ENCODE measurements at regions not wholly inside any gene's neighbourhood (a gene's known extent, or its start where the extent isn't known, plus 50 kb on each side); places are given as distances from the start of the nearest gene placed in this dataset.

- no peaks in the 10 kb centered on the region for H3K79me2 ChIP-seq (ENCODE audit: control insufficient read depth, insufficient read depth, low read length)
- dilution Hi-C loops (cut with MboI; ENCODE audit: extremely low pct_ligation_motif_present, low sequenced_read_pairs): no loop called here
- no peaks in the 10 kb centered on the region for H3K9me1 ChIP-seq (ENCODE audit: control insufficient read depth, extremely low read depth, insufficient read depth, low read length)
- H3K27ac ChIP-seq (ENCODE audit: control insufficient read depth, insufficient read depth, low read length): no peak overlapping the region
- no peak overlapping the region for H3K4me3 ChIP-seq (ENCODE audit: control insufficient read depth in 2 of 3, extremely low read depth in 1 of 3, insufficient read depth in 2 of 3, low read depth in 1 of 3, low read length in 3 of 3)
- H2AFZ ChIP-seq (ENCODE audit: control insufficient read depth, low read length): no peak overlapping the region
- no peak overlapping the region for H3K9ac ChIP-seq (ENCODE audit: control insufficient read depth, extremely low read depth, insufficient read depth, low read length)
- no peak overlapping the region for H3K4me2 ChIP-seq (ENCODE audit: control insufficient read depth, extremely low read depth, insufficient read depth, low read depth, low read length)
- no peak for DNase-seq (ENCODE audit: low read depth, low spot score)
- no peaks in the 10 kb centered on the region for H3K36me3 ChIP-seq (ENCODE audit: control insufficient read depth in 2 of 2, extremely low read depth in 1 of 2, insufficient read depth in 2 of 2, low read length in 2 of 2)
- FAIRE-seq: no peak
- no peaks in the 10 kb centered on the region for H4K20me1 ChIP-seq (ENCODE audit: control insufficient read depth, extremely low read depth, insufficient read depth, low read length)
- no peaks in the 10 kb centered on the region for H3K27me3 ChIP-seq (ENCODE audit: control insufficient read depth, extremely low read depth, insufficient read depth, low read length)
- no peaks in the 10 kb centered on the region for H3K9me3 ChIP-seq (ENCODE audit: control insufficient read depth, low read depth, low read length)
- TF ChIP-seq EZH2 (IDR thresholded peaks at IDR 0.05; ENCODE audit: low read length): no peak
- no peaks in the 10 kb centered on the region for H3K4me1 ChIP-seq (ENCODE audit: control insufficient read depth, extremely low read depth, insufficient read depth, low read length)
These were observed 558.0 kb downstream of the C6orf118 start for GRCh38 chr6:164751395-164751794.

- DNase-seq (ENCODE audit: low read depth, low spot score): no peak
- dilution Hi-C loops (cut with MboI; ENCODE audit: extremely low pct_ligation_motif_present, low sequenced_read_pairs): no loop called here
- TF ChIP-seq CTCF (optimal IDR thresholded peaks at IDR 0.05 in 1 of 3, IDR thresholded peaks at IDR 0.05 in 1 of 3, conservative IDR thresholded peaks at IDR 0.05 in 1 of 3; ENCODE audit: extremely low read depth in 1 of 3, insufficient read depth in 2 of 3, low read length in 3 of 3) (no peak), EZH2 (IDR thresholded peaks at IDR 0.05; ENCODE audit: low read length) (no peak)
- H3K9ac ChIP-seq (ENCODE audit: control insufficient read depth, extremely low read depth, insufficient read depth, low read length): no peak overlapping the region
- H3K9me1 ChIP-seq (ENCODE audit: control insufficient read depth, extremely low read depth, insufficient read depth, low read length): no peaks in the 10 kb centered on the region
- FAIRE-seq: no peak
- no peak overlapping the region for H3K27ac ChIP-seq (ENCODE audit: control insufficient read depth, insufficient read depth, low read length)
- no peaks in the 10 kb centered on the region for H3K36me3 ChIP-seq (ENCODE audit: control insufficient read depth in 2 of 2, extremely low read depth in 1 of 2, insufficient read depth in 2 of 2, low read length in 2 of 2)
- H3K27me3 ChIP-seq (ENCODE audit: control insufficient read depth, extremely low read depth, insufficient read depth, low read length): no peaks in the 10 kb centered on the region
- no peaks in the 10 kb centered on the region for H3K9me3 ChIP-seq (ENCODE audit: control insufficient read depth, low read depth, low read length)
- no peaks in the 10 kb centered on the region for H4K20me1 ChIP-seq (ENCODE audit: control insufficient read depth, extremely low read depth, insufficient read depth, low read length)
- H3K79me2 ChIP-seq (ENCODE audit: control insufficient read depth, insufficient read depth, low read length): no peaks in the 10 kb centered on the region
- H2AFZ ChIP-seq (ENCODE audit: control insufficient read depth, low read length): no peak overlapping the region
- H3K4me1 ChIP-seq (ENCODE audit: control insufficient read depth, extremely low read depth, insufficient read depth, low read length): no peaks in the 10 kb centered on the region
- H3K4me3 ChIP-seq (ENCODE audit: control insufficient read depth in 2 of 3, extremely low read depth in 1 of 3, insufficient read depth in 2 of 3, low read depth in 1 of 3, low read length in 3 of 3): no peak overlapping the region
- H3K4me2 ChIP-seq (ENCODE audit: control insufficient read depth, extremely low read depth, insufficient read depth, low read depth, low read length): no peak overlapping the region
These were observed 559.3 kb downstream of the C6orf118 start for GRCh38 chr6:164750128-164750527.

Measured in keratinocyte (primary cell).